ENCODE measurements at regions not wholly inside any gene's neighbourhood (a gene's known extent, or its start where the extent isn't known, plus 50 kb on each side); places are given as distances from the start of the nearest gene placed in this dataset.

DNA sequence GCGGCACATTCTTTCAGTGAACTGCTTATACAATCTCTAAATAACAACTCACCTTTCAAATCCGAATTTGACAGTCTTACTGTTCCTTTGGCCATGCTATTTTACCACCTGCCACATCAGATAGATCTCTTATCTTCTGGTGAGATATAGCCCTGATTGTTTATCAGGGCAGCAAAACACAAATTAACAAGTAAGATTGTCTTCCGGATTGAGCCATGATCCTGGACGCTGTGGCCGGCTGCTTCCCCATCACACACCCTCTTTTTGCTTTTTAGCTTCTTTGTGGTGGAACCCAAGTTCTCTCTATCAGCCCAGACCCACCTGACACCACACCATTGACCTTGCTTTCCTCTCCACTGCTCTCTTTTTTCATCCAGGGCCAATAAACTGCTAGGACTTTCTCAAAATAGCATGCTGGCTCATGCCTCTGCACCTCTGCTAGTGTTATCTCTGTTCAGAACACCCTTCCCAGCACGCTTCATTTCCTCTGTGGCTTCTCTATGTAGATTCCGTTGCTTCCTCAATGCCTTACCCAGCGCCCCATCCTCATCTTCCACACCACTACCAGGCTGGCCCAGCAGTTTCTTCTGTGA lies 111.8 kb upstream of the CNTNAP5 start:
- Mint-ChIP-seq H3K9me3 (ENCODE audit: unreplicated experiment) (no peaks in the 10 kb centered on the region), H3K36me3 (ENCODE audit: low read depth, unreplicated experiment) (no peaks in the 10 kb centered on the region), H3K27ac (ENCODE audit: unreplicated experiment) (no peak overlapping the region), H3K4me1 (ENCODE audit: low read depth, unreplicated experiment) (peaks cover 2% of the 10 kb centered on the region), H3K4me3 (ENCODE audit: unreplicated experiment) (no peak overlapping the region), H3K27me3 (ENCODE audit: low read depth, unreplicated experiment) (no peaks in the 10 kb centered on the region)
- TF ChIP-seq CTCF (IDR thresholded peaks at IDR 0.05; ENCODE audit: insufficient read depth, low read depth, low read length) (no peak), EZH2 (IDR thresholded peaks at IDR 0.05; ENCODE audit: insufficient read depth, low read length) (no peak)
- no peaks in the 10 kb centered on the region for H3K27me3 ChIP-seq (ENCODE audit: insufficient read depth, low read length)
- H3K4me3 ChIP-seq (ENCODE audit: insufficient read depth, low read depth, low read length), result no peak overlapping the region
- no peak overlapping the region for H2AFZ ChIP-seq (ENCODE audit: low read depth, low read length)
- H3K9ac ChIP-seq (ENCODE audit: low read length), result no peak overlapping the region
- H3K4me1 ChIP-seq (ENCODE audit: insufficient read depth, low read length), result no peaks in the 10 kb centered on the region
- no peak for FAIRE-seq
- no peak overlapping the region for H3K4me2 ChIP-seq (ENCODE audit: low read length)
- no peaks in the 10 kb centered on the region for H3K36me3 ChIP-seq (ENCODE audit: insufficient read depth, low read length)
- no peak overlapping the region for H3K27ac ChIP-seq (ENCODE audit: low read depth, low read length)
- H3K79me2 ChIP-seq (ENCODE audit: insufficient read depth, low read length), result no peaks in the 10 kb centered on the region
- no peaks in the 10 kb centered on the region for H4K20me1 ChIP-seq (ENCODE audit: insufficient read depth, low read length)
- H3K9me3 ChIP-seq (ENCODE audit: insufficient read depth, low read depth, low read length), result no peaks in the 10 kb centered on the region
- no peak for DNase-seq (ENCODE audit: low read depth)

DNA sequence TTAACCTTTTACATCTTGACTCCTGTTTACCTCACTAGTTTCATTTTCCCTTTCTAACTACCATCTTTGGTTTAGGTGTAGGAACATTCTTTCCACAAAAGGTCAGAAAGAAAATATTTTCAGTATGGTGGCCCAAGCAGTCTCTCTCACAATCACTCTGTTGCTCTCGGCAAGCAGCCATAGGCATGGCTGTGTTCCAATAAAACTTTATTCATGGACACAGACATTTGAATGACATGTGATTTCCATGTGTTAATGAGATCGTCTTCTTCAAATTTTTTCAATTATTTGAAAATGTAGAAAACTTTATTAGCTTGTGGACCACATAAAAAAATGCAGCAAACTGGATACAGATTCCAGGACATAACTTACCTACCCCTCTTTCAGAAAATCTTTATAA lies 109.7 kb upstream of the CNTNAP5 start:
- FAIRE-seq (no peak), DNase-seq (ENCODE audit: low read depth) (no peak)
- H4K20me1 ChIP-seq (ENCODE audit: insufficient read depth, low read length), result no peaks in the 10 kb centered on the region
- Mint-ChIP-seq H3K27me3 (ENCODE audit: low read depth, unreplicated experiment) (no peaks in the 10 kb centered on the region), H3K36me3 (ENCODE audit: low read depth, unreplicated experiment) (no peaks in the 10 kb centered on the region), H3K27ac (ENCODE audit: unreplicated experiment) (no peak overlapping the region), H3K9me3 (ENCODE audit: unreplicated experiment) (no peaks in the 10 kb centered on the region), H3K4me3 (ENCODE audit: unreplicated experiment) (no peak overlapping the region), H3K4me1 (ENCODE audit: low read depth, unreplicated experiment) (peaks cover 2% of the 10 kb centered on the region)
- H3K4me2 ChIP-seq (ENCODE audit: low read length), result no peak overlapping the region
- H3K9ac ChIP-seq (ENCODE audit: low read length), result no peak overlapping the region
- H3K9me3 ChIP-seq (ENCODE audit: insufficient read depth, low read depth, low read length), result peaks cover 3% of the 10 kb centered on the region
- no peaks in the 10 kb centered on the region for H3K4me1 ChIP-seq (ENCODE audit: insufficient read depth, low read length)
- H3K79me2 ChIP-seq (ENCODE audit: insufficient read depth, low read length), result no peaks in the 10 kb centered on the region
- no peaks in the 10 kb centered on the region for H3K36me3 ChIP-seq (ENCODE audit: insufficient read depth, low read length)
- H3K27me3 ChIP-seq (ENCODE audit: insufficient read depth, low read length), result no peaks in the 10 kb centered on the region
- TF ChIP-seq EZH2 (IDR thresholded peaks at IDR 0.05; ENCODE audit: insufficient read depth, low read length), result no peak
- TF ChIP-seq CTCF (IDR thresholded peaks at IDR 0.05; ENCODE audit: insufficient read depth, low read depth, low read length), result no peak
- H3K27ac ChIP-seq (ENCODE audit: low read depth, low read length), result no peak overlapping the region
- no peak overlapping the region for H2AFZ ChIP-seq (ENCODE audit: low read depth, low read length)
- no peak overlapping the region for H3K4me3 ChIP-seq (ENCODE audit: insufficient read depth, low read depth, low read length)

DNA sequence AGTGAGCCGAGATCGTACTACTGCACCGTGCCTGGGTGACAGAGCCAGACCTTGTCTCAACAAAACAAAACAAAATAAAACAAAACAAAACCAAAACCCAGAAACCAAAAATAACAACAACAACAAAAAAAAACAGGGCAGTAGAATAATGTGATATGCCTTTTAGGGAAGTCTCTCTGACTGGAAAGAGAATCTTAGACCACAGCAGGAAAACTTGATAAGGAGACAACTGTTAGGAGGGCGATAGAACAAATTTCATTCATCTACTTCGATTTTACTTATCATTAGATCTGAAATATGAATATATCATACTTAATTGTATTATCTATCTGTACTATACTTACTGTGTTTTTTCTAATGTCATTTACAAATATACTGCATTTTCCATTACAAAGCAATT lies 109.0 kb upstream of the CNTNAP5 start:
- Histone ChIP-seq H3K9ac (ENCODE audit: low read length) (no peak overlapping the region), H3K9me3 (ENCODE audit: insufficient read depth, low read depth, low read length) (peaks cover 3% of the 10 kb centered on the region), H3K4me2 (ENCODE audit: low read length) (no peak overlapping the region), H3K4me3 (ENCODE audit: insufficient read depth, low read depth, low read length) (no peak overlapping the region), H3K36me3 (ENCODE audit: insufficient read depth, low read length) (no peaks in the 10 kb centered on the region), H3K27me3 (ENCODE audit: insufficient read depth, low read length) (no peaks in the 10 kb centered on the region), H2AFZ (ENCODE audit: low read depth, low read length) (no peak overlapping the region), H3K4me1 (ENCODE audit: insufficient read depth, low read length) (no peaks in the 10 kb centered on the region), H3K27ac (ENCODE audit: low read depth, low read length) (no peak overlapping the region), H3K79me2 (ENCODE audit: insufficient read depth, low read length) (no peaks in the 10 kb centered on the region), H4K20me1 (ENCODE audit: insufficient read depth, low read length) (no peaks in the 10 kb centered on the region)
- Mint-ChIP-seq H3K36me3 (ENCODE audit: low read depth, unreplicated experiment) (no peaks in the 10 kb centered on the region), H3K4me3 (ENCODE audit: unreplicated experiment) (no peak overlapping the region), H3K4me1 (ENCODE audit: low read depth, unreplicated experiment) (peaks cover 2% of the 10 kb centered on the region), H3K27me3 (ENCODE audit: low read depth, unreplicated experiment) (no peaks in the 10 kb centered on the region), H3K9me3 (ENCODE audit: unreplicated experiment) (no peaks in the 10 kb centered on the region), H3K27ac (ENCODE audit: unreplicated experiment) (no peak overlapping the region)
- DNase-seq (ENCODE audit: low read depth), result no peak
- TF ChIP-seq CTCF (IDR thresholded peaks at IDR 0.05; ENCODE audit: insufficient read depth, low read depth, low read length) (no peak), EZH2 (IDR thresholded peaks at IDR 0.05; ENCODE audit: insufficient read depth, low read length) (no peak)
- FAIRE-seq, result no peak
